HEK293 (cell line): ENCODE measurements at regions not wholly inside any gene's neighbourhood (a gene's known extent, or its start where the extent isn't known, plus 50 kb on each side); places are given as distances from the start of the nearest gene placed in this dataset.

Experiments used
- CTCF ChIA-PET: fragments of 350-600 bp; formaldehyde crosslinking; extraction: SDS; loops from one replicate; lab custom pipeline; 2021; ENCODE audit warnings: antibody characterized with exemption; lab: Yijun Ruan, JAX
- POLR2A ChIA-PET: fragments of 300-600 bp; formaldehyde crosslinking; extraction: SDS; loops from one replicate; lab custom pipeline; 2020; ENCODE audit warnings: antibody characterized with exemption, inconsistent platforms; lab: Yijun Ruan, JAX
- H3K27ac ChIP-seq: fragments of 200-500 bp; sonication (Bioruptor generic); 2 replicates; pipeline ENCODE4 v1.5.1; 2014; ENCODE audit warnings: low read depth, low read length, control low read depth, inconsistent platforms; ENCODE audit errors: extremely low read depth
- H3K36me3 ChIP-seq, 2 experiments: fragments of 200-500 bp in 1 of 2; sonication (Bioruptor generic) in 1 of 2; 1 replicate in 1 of 2; 2 replicates in 1 of 2; pipeline ENCODE4 v1.5.1; 2014 to 2017; ENCODE audit warnings: inconsistent platforms in 2 of 2, low read length in 2 of 2; ENCODE audit not compliant: control insufficient read depth in 2 of 2, insufficient read depth in 1 of 2
- H3K4me1 ChIP-seq: fragments of 200-500 bp; sonication (Bioruptor generic); 2 replicates; pipeline ENCODE4 v1.5.1; 2014; ENCODE audit warnings: mild to moderate bottlenecking, low read length, inconsistent platforms; ENCODE audit not compliant: control insufficient read depth, insufficient read depth
- H3K4me3 ChIP-seq: 2 replicates; pipeline ENCODE4 v1.5.1; 2011; ENCODE audit warnings: low read depth, mild to moderate bottlenecking, control low read depth, low read length, moderate library complexity
- H3K9me3 ChIP-seq: fragments of 200-500 bp; sonication (Bioruptor generic); 2 replicates; pipeline ENCODE4 v1.5.1; 2014; ENCODE audit warnings: low read depth, low read length, inconsistent platforms; ENCODE audit not compliant: control insufficient read depth, insufficient read depth
- BCL11A ChIP-seq: fragments of 450-650 bp; formaldehyde crosslinking; IDR thresholded peaks from 2 replicates; pipeline ENCODE4 v1.5.1; 2016; ENCODE audit warnings: low read depth, missing biosample characterization, missing genetic modification characterization
- GFI1B ChIP-seq: fragments of 450-650 bp; formaldehyde crosslinking; IDR thresholded peaks from 2 replicates; pipeline ENCODE4 v1.5.1; 2016; ENCODE audit warnings: missing biosample characterization, missing genetic modification characterization
- GLIS1 ChIP-seq: fragments of 450-650 bp; formaldehyde crosslinking; IDR thresholded peaks from 2 replicates; pipeline ENCODE4 v1.5.1; 2016; ENCODE audit warnings: missing biosample characterization, missing genetic modification characterization
- HOXD13 ChIP-seq: sonication (generic); formaldehyde crosslinking; IDR thresholded peaks from 2 replicates; pipeline ENCODE4 v1.8.0; 2022; ENCODE audit warnings: missing genetic modification reagents, borderline replicate concordance
- SP7 ChIP-seq: fragments of 450-650 bp; formaldehyde crosslinking; IDR thresholded peaks from 2 replicates; pipeline ENCODE4 v1.5.1; 2016; ENCODE audit warnings: missing biosample characterization, missing genetic modification characterization
- ZFP3 ChIP-seq: fragments of 450-650 bp; formaldehyde crosslinking; IDR thresholded peaks from 2 replicates; pipeline ENCODE4 v1.5.1; 2016; ENCODE audit warnings: low read depth, missing biosample characterization, missing genetic modification characterization
- ZFP41 ChIP-seq: fragments of 450-650 bp; formaldehyde crosslinking; IDR thresholded peaks from 2 replicates; pipeline ENCODE4 v1.5.1; 2016; ENCODE audit warnings: missing biosample characterization, missing genetic modification characterization, borderline replicate concordance
- ZNF121 ChIP-seq: fragments of 450-650 bp; formaldehyde crosslinking; IDR thresholded peaks from 2 replicates; pipeline ENCODE4 v1.5.1; 2016; ENCODE audit warnings: missing biosample characterization, missing genetic modification characterization
- ZNF133 ChIP-seq: fragments of 450-650 bp; formaldehyde crosslinking; IDR thresholded peaks from 2 replicates; pipeline ENCODE4 v1.5.1; 2016; ENCODE audit warnings: missing biosample characterization, missing genetic modification characterization
- ZNF138 ChIP-seq: fragments of 450-650 bp; formaldehyde crosslinking; IDR thresholded peaks from 2 replicates; pipeline ENCODE4 v1.5.1; 2016; ENCODE audit warnings: missing biosample characterization, missing genetic modification characterization, borderline replicate concordance
- ZNF184 ChIP-seq: fragments of 450-650 bp; IDR thresholded peaks from 2 replicates; pipeline ENCODE4 v1.5.1; 2018; ENCODE audit warnings: missing biosample characterization, mild to moderate bottlenecking, missing genetic modification characterization
- ZNF341 ChIP-seq: fragments of 450-650 bp; formaldehyde crosslinking; IDR thresholded peaks from 2 replicates; pipeline ENCODE4; 2016; ENCODE audit warnings: low read depth, missing biosample characterization, missing genetic modification characterization
- ZNF354C ChIP-seq: fragments of 450-650 bp; formaldehyde crosslinking; IDR thresholded peaks from 2 replicates; pipeline ENCODE4 v1.5.1; 2016; ENCODE audit warnings: missing biosample characterization, missing genetic modification characterization, low read depth, borderline replicate concordance
- ZNF521 ChIP-seq: fragments of 450-650 bp; formaldehyde crosslinking; IDR thresholded peaks from 2 replicates; pipeline ENCODE4 v1.5.1; 2017; ENCODE audit warnings: missing biosample characterization, mild to moderate bottlenecking, missing genetic modification characterization
- ZNF560 ChIP-seq: fragments of 450-650 bp; formaldehyde crosslinking; IDR thresholded peaks from 2 replicates; pipeline ENCODE4 v1.5.1; 2017; ENCODE audit warnings: missing biosample characterization, missing genetic modification characterization, borderline replicate concordance
- ZNF561 ChIP-seq: fragments of 450-650 bp; IDR thresholded peaks from 2 replicates; pipeline ENCODE4 v1.5.1; 2018; ENCODE audit warnings: missing biosample characterization, missing genetic modification characterization, borderline replicate concordance
- ZNF600 ChIP-seq: fragments of 450-650 bp; formaldehyde crosslinking; IDR thresholded peaks from 2 replicates; pipeline ENCODE4 v1.5.1; 2016; ENCODE audit warnings: missing biosample characterization, missing genetic modification characterization
- TF ChIP-seq, protein P1 (sequence below): fragments of 450-650 bp; formaldehyde crosslinking; IDR thresholded peaks from 2 replicates; pipeline ENCODE4 v1.5.1; 2016; ENCODE audit warnings: missing biosample characterization, missing genetic modification characterization
- TF ChIP-seq, protein P2 (sequence below): fragments of 450-650 bp; formaldehyde crosslinking; IDR thresholded peaks from 2 replicates; pipeline ENCODE4 v1.5.1; 2016; ENCODE audit warnings: missing biosample characterization, missing genetic modification characterization
- TF ChIP-seq, protein P3 (sequence below): fragments of 450-650 bp; formaldehyde crosslinking; IDR thresholded peaks from 2 replicates; pipeline ENCODE4 v1.5.1; 2016; ENCODE audit warnings: missing biosample characterization, missing genetic modification characterization
- TF ChIP-seq, protein P4 (sequence below): fragments of 450-650 bp; formaldehyde crosslinking; IDR thresholded peaks from 2 replicates; pipeline ENCODE4 v1.5.1; 2016; ENCODE audit warnings: missing biosample characterization, missing genetic modification characterization, borderline replicate concordance
- TF ChIP-seq, protein P5 (sequence below): fragments of 450-650 bp; formaldehyde crosslinking; IDR thresholded peaks from 2 replicates; pipeline ENCODE4 v1.5.1; 2016; ENCODE audit warnings: missing biosample characterization, missing genetic modification characterization
- TF ChIP-seq, protein P6 (sequence below): fragments of 450-650 bp; formaldehyde crosslinking; IDR thresholded peaks from 2 replicates; pipeline ENCODE4 v1.5.1; 2017; ENCODE audit warnings: missing biosample characterization, missing genetic modification characterization

DNA sequence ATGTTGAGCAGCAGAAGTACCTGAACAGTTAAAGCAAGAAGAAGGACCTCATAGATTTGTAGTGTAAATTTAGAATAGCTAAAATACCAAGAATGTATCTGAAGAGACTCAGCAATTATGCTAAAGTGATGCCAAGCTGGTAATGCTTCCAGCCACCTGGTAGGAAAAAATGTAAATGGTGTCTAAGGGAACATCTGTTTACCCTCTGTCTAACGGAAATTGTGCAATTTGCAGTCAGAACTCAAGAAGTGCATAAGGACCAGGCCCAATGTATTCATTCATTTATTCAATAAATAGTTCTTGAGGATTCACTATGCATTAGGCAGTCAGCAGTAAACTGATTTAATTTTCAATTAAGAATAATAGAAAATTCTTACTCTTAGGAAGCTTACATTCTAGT, 116.0 kb upstream of the ADGRL4 start:
- Histone ChIP-seq H3K36me3 (no peaks in the 10 kb centered on the region), H3K4me3 (no peak overlapping the region), H3K9me3 (no peaks in the 10 kb centered on the region), H3K4me1 (no peaks in the 10 kb centered on the region), H3K27ac (no peak overlapping the region)
- TF ChIP-seq, protein P1, sequence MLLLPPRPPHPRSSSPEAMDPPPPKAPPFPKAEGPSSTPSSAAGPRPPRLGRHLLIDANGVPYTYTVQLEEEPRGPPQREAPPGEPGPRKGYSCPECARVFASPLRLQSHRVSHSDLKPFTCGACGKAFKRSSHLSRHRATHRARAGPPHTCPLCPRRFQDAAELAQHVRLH = no peak
- no peak for TF ChIP-seq ZFP3 (tag by site-specific recombination)
- TF ChIP-seq, protein P2, sequence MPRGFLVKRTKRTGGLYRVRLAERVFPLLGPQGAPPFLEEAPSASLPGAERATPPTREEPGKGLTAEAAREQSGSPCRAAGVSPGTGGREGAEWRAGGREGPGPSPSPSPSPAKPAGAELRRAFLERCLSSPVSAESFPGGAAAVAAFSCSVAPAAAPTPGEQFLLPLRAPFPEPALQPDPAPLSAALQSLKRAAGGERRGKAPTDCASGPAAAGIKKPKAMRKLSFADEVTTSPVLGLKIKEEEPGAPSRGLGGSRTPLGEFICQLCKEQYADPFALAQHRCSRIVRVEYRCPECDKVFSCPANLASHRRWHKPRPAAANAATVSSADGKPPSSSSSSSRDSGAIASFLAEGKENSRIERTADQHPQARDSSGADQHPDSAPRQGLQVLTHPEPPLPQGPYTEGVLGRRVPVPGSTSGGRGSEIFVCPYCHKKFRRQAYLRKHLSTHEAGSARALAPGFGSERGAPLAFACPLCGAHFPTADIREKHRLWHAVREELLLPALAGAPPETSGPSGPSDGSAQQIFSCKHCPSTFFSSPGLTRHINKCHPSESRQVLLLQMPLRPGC (tag by site-specific recombination) = no peak
- no peak for TF ChIP-seq ZNF138 (tag by site-specific recombination)
- no peak for TF ChIP-seq ZNF121 (tag by site-specific recombination)
- TF ChIP-seq ZNF521 (tag by site-specific recombination) = no peak
- ChIA-PET CTCF (no interaction called here), POLR2A (no interaction called here)

DNA sequence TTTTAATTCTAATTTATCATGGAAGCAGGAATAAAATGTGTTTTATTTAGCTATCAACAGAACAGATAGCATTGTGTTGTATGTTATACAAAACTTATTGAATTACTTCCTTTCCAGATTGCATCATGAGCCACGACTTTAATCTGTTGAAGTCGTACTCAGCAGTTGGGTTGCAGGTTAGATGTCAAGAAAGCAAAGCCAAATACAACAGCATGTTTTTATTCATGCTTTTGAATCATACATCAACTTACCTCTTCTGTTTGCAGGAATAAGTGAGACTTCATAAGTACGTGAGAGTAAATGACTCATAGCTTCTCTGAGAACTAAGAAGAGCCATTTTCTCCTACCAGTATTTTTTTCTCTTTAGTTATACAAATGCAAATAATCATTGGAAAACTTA, 110.8 kb upstream of the ADGRL4 start:
- Histone ChIP-seq H3K4me1 (no peaks in the 10 kb centered on the region), H3K9me3 (no peaks in the 10 kb centered on the region), H3K36me3 (no peaks in the 10 kb centered on the region), H3K4me3 (no peak overlapping the region), H3K27ac (no peak overlapping the region)
- CTCF ChIA-PET = no interaction called here
- POLR2A ChIA-PET = no interaction called here
- TF ChIP-seq, protein P3, sequence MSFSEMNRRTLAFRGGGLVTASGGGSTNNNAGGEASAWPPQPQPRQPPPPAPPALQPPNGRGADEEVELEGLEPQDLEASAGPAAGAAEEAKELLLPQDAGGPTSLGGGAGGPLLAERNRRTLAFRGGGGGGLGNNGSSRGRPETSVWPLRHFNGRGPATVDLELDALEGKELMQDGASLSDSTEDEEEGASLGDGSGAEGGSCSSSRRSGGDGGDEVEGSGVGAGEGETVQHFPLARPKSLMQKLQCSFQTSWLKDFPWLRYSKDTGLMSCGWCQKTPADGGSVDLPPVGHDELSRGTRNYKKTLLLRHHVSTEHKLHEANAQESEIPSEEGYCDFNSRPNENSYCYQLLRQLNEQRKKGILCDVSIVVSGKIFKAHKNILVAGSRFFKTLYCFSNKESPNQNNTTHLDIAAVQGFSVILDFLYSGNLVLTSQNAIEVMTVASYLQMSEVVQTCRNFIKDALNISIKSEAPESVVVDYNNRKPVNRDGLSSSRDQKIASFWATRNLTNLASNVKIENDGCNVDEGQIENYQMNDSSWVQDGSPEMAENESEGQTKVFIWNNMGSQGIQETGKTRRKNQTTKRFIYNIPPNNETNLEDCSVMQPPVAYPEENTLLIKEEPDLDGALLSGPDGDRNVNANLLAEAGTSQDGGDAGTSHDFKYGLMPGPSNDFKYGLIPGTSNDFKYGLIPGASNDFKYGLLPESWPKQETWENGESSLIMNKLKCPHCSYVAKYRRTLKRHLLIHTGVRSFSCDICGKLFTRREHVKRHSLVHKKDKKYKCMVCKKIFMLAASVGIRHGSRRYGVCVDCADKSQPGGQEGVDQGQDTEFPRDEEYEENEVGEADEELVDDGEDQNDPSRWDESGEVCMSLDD (tag by site-specific recombination) = no peak
- TF ChIP-seq, protein P4, sequence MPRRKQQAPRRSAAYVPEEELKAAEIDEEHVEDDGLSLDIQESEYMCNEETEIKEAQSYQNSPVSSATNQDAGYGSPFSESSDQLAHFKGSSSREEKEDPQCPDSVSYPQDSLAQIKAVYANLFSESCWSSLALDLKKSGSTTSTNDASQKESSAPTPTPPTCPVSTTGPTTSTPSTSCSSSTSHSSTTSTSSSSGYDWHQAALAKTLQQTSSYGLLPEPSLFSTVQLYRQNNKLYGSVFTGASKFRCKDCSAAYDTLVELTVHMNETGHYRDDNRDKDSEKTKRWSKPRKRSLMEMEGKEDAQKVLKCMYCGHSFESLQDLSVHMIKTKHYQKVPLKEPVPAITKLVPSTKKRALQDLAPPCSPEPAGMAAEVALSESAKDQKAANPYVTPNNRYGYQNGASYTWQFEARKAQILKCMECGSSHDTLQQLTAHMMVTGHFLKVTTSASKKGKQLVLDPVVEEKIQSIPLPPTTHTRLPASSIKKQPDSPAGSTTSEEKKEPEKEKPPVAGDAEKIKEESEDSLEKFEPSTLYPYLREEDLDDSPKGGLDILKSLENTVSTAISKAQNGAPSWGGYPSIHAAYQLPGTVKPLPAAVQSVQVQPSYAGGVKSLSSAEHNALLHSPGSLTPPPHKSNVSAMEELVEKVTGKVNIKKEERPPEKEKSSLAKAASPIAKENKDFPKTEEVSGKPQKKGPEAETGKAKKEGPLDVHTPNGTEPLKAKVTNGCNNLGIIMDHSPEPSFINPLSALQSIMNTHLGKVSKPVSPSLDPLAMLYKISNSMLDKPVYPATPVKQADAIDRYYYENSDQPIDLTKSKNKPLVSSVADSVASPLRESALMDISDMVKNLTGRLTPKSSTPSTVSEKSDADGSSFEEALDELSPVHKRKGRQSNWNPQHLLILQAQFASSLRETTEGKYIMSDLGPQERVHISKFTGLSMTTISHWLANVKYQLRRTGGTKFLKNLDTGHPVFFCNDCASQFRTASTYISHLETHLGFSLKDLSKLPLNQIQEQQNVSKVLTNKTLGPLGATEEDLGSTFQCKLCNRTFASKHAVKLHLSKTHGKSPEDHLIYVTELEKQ (tag by site-specific recombination) = no peak
- TF ChIP-seq, protein P5, sequence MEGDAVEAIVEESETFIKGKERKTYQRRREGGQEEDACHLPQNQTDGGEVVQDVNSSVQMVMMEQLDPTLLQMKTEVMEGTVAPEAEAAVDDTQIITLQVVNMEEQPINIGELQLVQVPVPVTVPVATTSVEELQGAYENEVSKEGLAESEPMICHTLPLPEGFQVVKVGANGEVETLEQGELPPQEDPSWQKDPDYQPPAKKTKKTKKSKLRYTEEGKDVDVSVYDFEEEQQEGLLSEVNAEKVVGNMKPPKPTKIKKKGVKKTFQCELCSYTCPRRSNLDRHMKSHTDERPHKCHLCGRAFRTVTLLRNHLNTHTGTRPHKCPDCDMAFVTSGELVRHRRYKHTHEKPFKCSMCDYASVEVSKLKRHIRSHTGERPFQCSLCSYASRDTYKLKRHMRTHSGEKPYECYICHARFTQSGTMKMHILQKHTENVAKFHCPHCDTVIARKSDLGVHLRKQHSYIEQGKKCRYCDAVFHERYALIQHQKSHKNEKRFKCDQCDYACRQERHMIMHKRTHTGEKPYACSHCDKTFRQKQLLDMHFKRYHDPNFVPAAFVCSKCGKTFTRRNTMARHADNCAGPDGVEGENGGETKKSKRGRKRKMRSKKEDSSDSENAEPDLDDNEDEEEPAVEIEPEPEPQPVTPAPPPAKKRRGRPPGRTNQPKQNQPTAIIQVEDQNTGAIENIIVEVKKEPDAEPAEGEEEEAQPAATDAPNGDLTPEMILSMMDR (tag by site-specific recombination) = no peak
- no peak for TF ChIP-seq BCL11A
- TF ChIP-seq ZNF184 = no peak
- no peak for TF ChIP-seq GFI1B
- TF ChIP-seq, protein P6, sequence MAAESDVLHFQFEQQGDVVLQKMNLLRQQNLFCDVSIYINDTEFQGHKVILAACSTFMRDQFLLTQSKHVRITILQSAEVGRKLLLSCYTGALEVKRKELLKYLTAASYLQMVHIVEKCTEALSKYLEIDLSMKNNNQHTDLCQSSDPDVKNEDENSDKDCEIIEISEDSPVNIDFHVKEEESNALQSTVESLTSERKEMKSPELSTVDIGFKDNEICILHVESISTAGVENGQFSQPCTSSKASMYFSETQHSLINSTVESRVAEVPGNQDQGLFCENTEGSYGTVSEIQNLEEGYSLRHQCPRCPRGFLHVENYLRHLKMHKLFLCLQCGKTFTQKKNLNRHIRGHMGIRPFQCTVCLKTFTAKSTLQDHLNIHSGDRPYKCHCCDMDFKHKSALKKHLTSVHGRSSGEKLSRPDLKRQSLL (tag by site-specific recombination) = no peak
- TF ChIP-seq ZNF354C (tag by site-specific recombination) = no peak
- no peak for TF ChIP-seq ZNF561 (tag by site-specific recombination)
- TF ChIP-seq ZNF341 (tag by site-specific recombination) = no peak
- no peak for TF ChIP-seq ZFP41 (tag by site-specific recombination)
- TF ChIP-seq ZNF133 = no peak
- no peak for TF ChIP-seq GLIS1 (tag by site-specific recombination)
- no peak for TF ChIP-seq SP7 (tag by site-specific recombination)
- TF ChIP-seq HOXD13 = no peak
- TF ChIP-seq ZNF600 (tag by site-specific recombination) = no peak
- no peak for TF ChIP-seq ZNF560 (tag by site-specific recombination)
